Naive B cell (primary cell): ENCODE measurements at regions not wholly inside any gene's neighbourhood (a gene's known extent, or its start where the extent isn't known, plus 50 kb on each side); places are given as distances from the start of the nearest gene placed in this dataset.
A peak's percentile ranks its signal among the peaks of the same experiment; 100 is the strongest.
"Not testable (repeated sequence)": the region's sequence is repeated elsewhere in the genome, so short reads cannot be mapped to it uniquely, and the experiment has no call there.

Source experiments
- ATAC-seq, 2 donors: fragments of 150-1000 bp; cut with Tn5 transposase; 2 replicates each; pipeline ENCODE4 v1.10.0; 2021; ENCODE audit warnings: low read depth in 2 of 2, mild to moderate bottlenecking in 2 of 2, moderate library complexity in 2 of 2
- DNase-seq: peaks from one replicate; pipeline ENCODE4 v3.0.0; 2022
- H3K27ac Mint-ChIP-seq, 6 donors: one replicate each; pipeline ENCODE4 v1.8.0; 2020 to 2022; ENCODE audit warnings: mild to moderate bottlenecking in 6 of 6, mixed read lengths in 6 of 6, moderate library complexity in 5 of 6, inconsistent platforms in 2 of 6
- H3K27me3 Mint-ChIP-seq, 3 donors: one replicate each; pipeline ENCODE4 v1.8.0; 2021 to 2022; ENCODE audit warnings: mixed read lengths in 3 of 3, mild to moderate bottlenecking in 1 of 3
- H3K36me3 Mint-ChIP-seq, 2 donors: one replicate each; pipeline ENCODE4 v1.8.0; 2020 to 2022; ENCODE audit warnings: mixed read lengths in 2 of 2, inconsistent platforms in 1 of 2, mild to moderate bottlenecking in 1 of 2
- H3K4me1 Mint-ChIP-seq, 3 donors: one replicate each; pipeline ENCODE4 v1.8.0; 2020 to 2022; ENCODE audit warnings: mixed read lengths in 3 of 3, inconsistent platforms in 1 of 3, mild to moderate bottlenecking in 1 of 3, moderate library complexity in 1 of 3
- H3K4me3 Mint-ChIP-seq, 8 donors: one replicate each; pipeline ENCODE4 v1.8.0; 2020 to 2022; ENCODE audit warnings: mild to moderate bottlenecking in 8 of 8, mixed read lengths in 8 of 8, moderate library complexity in 8 of 8, inconsistent platforms in 2 of 8
- H3K9me3 Mint-ChIP-seq, 7 donors: one replicate each; pipeline ENCODE4 v1.8.0; 2020 to 2022; ENCODE audit warnings: mixed read lengths in 7 of 7, mild to moderate bottlenecking in 5 of 7, inconsistent platforms in 2 of 7, moderate library complexity in 1 of 7

- Mint-ChIP-seq H3K4me1 (no peaks in the 10 kb centered on the region), H3K4me3 (no peak overlapping the region), H3K9me3 (peaks cover 5 to 23% (median 14%) of the 10 kb centered on the region in 7 donors), H3K27ac (no peak overlapping the region), H3K36me3 (peaks cover 7 to 8% of the 10 kb centered on the region in 2 donors), H3K27me3 (peaks cover 3 to 13% (median 5%) of the 10 kb centered on the region in 3 donors)
- no peak for ATAC-seq
- no peak for DNase-seq
Measured at GRCh38 chr14:65976761-65977404, 509.3 kb upstream of the CCDC196 start.

- peaks cover 9 to 13% (median 11%) of the 10 kb centered on the region in 3 donors for H3K27me3 Mint-ChIP-seq
Measured at GRCh38 chr14:65981192-65981843, 504.9 kb upstream of the CCDC196 start.

GRCh38 chr14:65986041-65986440 lies 500.1 kb upstream of the CCDC196 start:
- Mint-ChIP-seq H3K4me3 (no peak overlapping the region), H3K9me3 (peaks cover 0 to 5% (median 0%) of the 10 kb centered on the region in 7 donors), H3K36me3 (no peaks in the 10 kb centered on the region), H3K4me1 (peaks cover 0 to 1% (median 0%) of the 10 kb centered on the region in 3 donors), H3K27ac (peak overlapping the region in 1 of 6 donors; percentile 1), H3K27me3 (peaks cover 9 to 14% (median 13%) of the 10 kb centered on the region in 3 donors)
- ATAC-seq (no peak), DNase-seq (no peak)

More at GRCh38 chr14:65981192-65981843, 504.9 kb upstream of the CCDC196 start:
- ATAC-seq, result no peak
- DNase-seq, result no peak
- H3K4me1 Mint-ChIP-seq, result no peaks in the 10 kb centered on the region
- peaks cover 5 to 23% (median 14%) of the 10 kb centered on the region in 7 donors for H3K9me3 Mint-ChIP-seq
- no peak overlapping the region for H3K4me3 Mint-ChIP-seq
- peaks cover 7 to 8% of the 10 kb centered on the region in 2 donors for H3K36me3 Mint-ChIP-seq
- H3K27ac Mint-ChIP-seq, result peak overlapping the region in 1 of 6 donors; percentile 8

GRCh38 chr14:65989981-65990380 lies 496.2 kb upstream of the CCDC196 start:
- Mint-ChIP-seq H3K4me3 (no peak overlapping the region), H3K27me3 (peaks cover 9 to 14% (median 13%) of the 10 kb centered on the region in 3 donors), H3K36me3 (peaks cover 0 to 4% of the 10 kb centered on the region in 2 donors), H3K9me3 (peaks cover 0 to 18% (median 5%) of the 10 kb centered on the region in 7 donors), H3K4me1 (peaks cover 4 to 13% (median 11%) of the 10 kb centered on the region in 3 donors), H3K27ac (no peak overlapping the region)
- DNase-seq (no peak), ATAC-seq (no peak)

- Mint-ChIP-seq H3K4me1 (peaks cover 4 to 13% (median 11%) of the 10 kb centered on the region in 3 donors), H3K27me3 (peaks cover 2 to 4% (median 3%) of the 10 kb centered on the region in 3 donors), H3K36me3 (peaks cover 0 to 4% of the 10 kb centered on the region in 2 donors), H3K9me3 (peaks cover 0 to 18% (median 3%) of the 10 kb centered on the region in 7 donors), H3K4me3 (no peak overlapping the region), H3K27ac (no peak overlapping the region)
- DNase-seq (no peak), ATAC-seq (no peak)
Measured at GRCh38 chr14:65991104-65991503, 495.1 kb upstream of the CCDC196 start.

GRCh38 chr14:65991935-65992334 lies 494.2 kb upstream of the CCDC196 start:
- peaks cover 0 to 21% (median 5%) of the 10 kb centered on the region in 7 donors for H3K9me3 Mint-ChIP-seq
- not testable (repeated sequence) for DNase-seq, H3K36me3 Mint-ChIP-seq, H3K4me3 Mint-ChIP-seq, H3K27me3 Mint-ChIP-seq
- peak overlapping the region in 2 of 6 donors; percentile 4 to 76 for H3K27ac Mint-ChIP-seq
- H3K4me1 Mint-ChIP-seq, result peaks cover 4 to 13% (median 11%) of the 10 kb centered on the region in 3 donors
- peak in 1 of 2 donors; percentile 52 for ATAC-seq

GRCh38 chr14:65993103-65993502 lies 493.1 kb upstream of the CCDC196 start:
- ATAC-seq (no peak), DNase-seq (no peak)
- peaks cover 0 to 2% (median 0%) of the 10 kb centered on the region in 3 donors for H3K27me3 Mint-ChIP-seq
- H3K9me3 Mint-ChIP-seq, result peaks cover 0 to 21% (median 5%) of the 10 kb centered on the region in 7 donors
- peaks cover 2 to 4% of the 10 kb centered on the region in 2 donors for H3K36me3 Mint-ChIP-seq
- H3K4me1 Mint-ChIP-seq, result peaks cover 4 to 13% (median 11%) of the 10 kb centered on the region in 3 donors
- H3K27ac Mint-ChIP-seq, result no peak overlapping the region
- H3K4me3 Mint-ChIP-seq, result no peak overlapping the region

GRCh38 chr14:65993996-65994395 lies 492.2 kb upstream of the CCDC196 start:
- Mint-ChIP-seq H3K4me3 (no peak overlapping the region), H3K27ac (no peak overlapping the region), H3K4me1 (peaks cover 4 to 13% (median 11%) of the 10 kb centered on the region in 3 donors), H3K27me3 (peaks cover 0 to 11% (median 5%) of the 10 kb centered on the region in 3 donors), H3K36me3 (peaks cover 4 to 11% of the 10 kb centered on the region in 2 donors), H3K9me3 (peaks cover 3 to 25% (median 7%) of the 10 kb centered on the region in 7 donors)
- ATAC-seq, result no peak
- DNase-seq, result no peak

GRCh38 chr14:65997347-65997746 lies 488.8 kb upstream of the CCDC196 start:
- H3K27me3 Mint-ChIP-seq, result peaks cover 16 to 37% (median 27%) of the 10 kb centered on the region in 3 donors
- no peak overlapping the region for H3K27ac Mint-ChIP-seq
- no peak overlapping the region for H3K4me3 Mint-ChIP-seq
- peaks cover 0 to 2% (median 0%) of the 10 kb centered on the region in 3 donors for H3K4me1 Mint-ChIP-seq
- peaks cover 0 to 31% of the 10 kb centered on the region in 2 donors for H3K36me3 Mint-ChIP-seq
- no peak for DNase-seq
- peaks cover 17 to 45% (median 27%) of the 10 kb centered on the region in 7 donors for H3K9me3 Mint-ChIP-seq
- ATAC-seq, result no peak

GRCh38 chr14:65999865-66000264 lies 486.3 kb upstream of the CCDC196 start:
- no peak for DNase-seq
- H3K27me3 Mint-ChIP-seq, result peaks cover 28 to 50% (median 40%) of the 10 kb centered on the region in 3 donors
- H3K4me3 Mint-ChIP-seq, result no peak overlapping the region
- peaks cover 0 to 31% of the 10 kb centered on the region in 2 donors for H3K36me3 Mint-ChIP-seq
- ATAC-seq, result no peak
- no peak overlapping the region for H3K27ac Mint-ChIP-seq
- no peaks in the 10 kb centered on the region for H3K4me1 Mint-ChIP-seq
- H3K9me3 Mint-ChIP-seq, result peaks cover 15 to 46% (median 27%) of the 10 kb centered on the region in 7 donors

- peaks cover 0 to 31% of the 10 kb centered on the region in 2 donors for H3K36me3 Mint-ChIP-seq
- H3K4me1 Mint-ChIP-seq, result no peaks in the 10 kb centered on the region
- peaks cover 15 to 46% (median 27%) of the 10 kb centered on the region in 7 donors for H3K9me3 Mint-ChIP-seq
- ATAC-seq (no peak), DNase-seq (no peak)
- H3K27me3 Mint-ChIP-seq, result peaks cover 28 to 50% (median 40%) of the 10 kb centered on the region in 3 donors
- H3K27ac Mint-ChIP-seq, result no peak overlapping the region
- H3K4me3 Mint-ChIP-seq, result no peak overlapping the region
Measured at GRCh38 chr14:66000766-66001165, 485.4 kb upstream of the CCDC196 start.

- H3K4me1 Mint-ChIP-seq, result no peaks in the 10 kb centered on the region
- H3K9me3 Mint-ChIP-seq, result peaks cover 15 to 46% (median 27%) of the 10 kb centered on the region in 7 donors
- peaks cover 28 to 50% (median 40%) of the 10 kb centered on the region in 3 donors for H3K27me3 Mint-ChIP-seq
- H3K36me3 Mint-ChIP-seq, result peaks cover 0 to 31% of the 10 kb centered on the region in 2 donors
- H3K27ac Mint-ChIP-seq, result peak overlapping the region in 1 of 6 donors; percentile 0
- H3K4me3 Mint-ChIP-seq, result peak overlapping the region in 1 of 8 donors; percentile 5
- no peak for ATAC-seq
- DNase-seq, result no peak
Measured at GRCh38 chr14:66001356-66001755, 484.8 kb upstream of the CCDC196 start.

- peaks cover 28 to 47% (median 40%) of the 10 kb centered on the region in 3 donors for H3K27me3 Mint-ChIP-seq
Measured at GRCh38 chr14:66003082-66003730, 483.0 kb upstream of the CCDC196 start.

More at GRCh38 chr14:66003082-66003730, 483.0 kb upstream of the CCDC196 start:
- Mint-ChIP-seq H3K4me3 (no peak overlapping the region), H3K4me1 (no peaks in the 10 kb centered on the region), H3K27ac (no peak overlapping the region), H3K36me3 (peaks cover 0 to 28% of the 10 kb centered on the region in 2 donors), H3K9me3 (peaks cover 15 to 41% (median 26%) of the 10 kb centered on the region in 7 donors)
- no peak for ATAC-seq
- no peak for DNase-seq
